C4-2B (cell line): ENCODE measurements at regions not wholly inside any gene's neighbourhood (a gene's known extent, or its start where the extent isn't known, plus 50 kb on each side); places are given as distances from the start of the nearest gene placed in this dataset.

Source experiments
- ZFX ChIP-seq: fragments of 450-650 bp; IDR thresholded peaks from 2 replicates; pipeline ENCODE4 v1.6.1; 2017
- TF ChIP-seq, protein P1 (sequence below): fragments of 450-650 bp; conservative IDR thresholded peaks from 2 replicates; pipeline ENCODE4 v1.5.1; 2017; ENCODE audit warnings: mild to moderate bottlenecking

DNA sequence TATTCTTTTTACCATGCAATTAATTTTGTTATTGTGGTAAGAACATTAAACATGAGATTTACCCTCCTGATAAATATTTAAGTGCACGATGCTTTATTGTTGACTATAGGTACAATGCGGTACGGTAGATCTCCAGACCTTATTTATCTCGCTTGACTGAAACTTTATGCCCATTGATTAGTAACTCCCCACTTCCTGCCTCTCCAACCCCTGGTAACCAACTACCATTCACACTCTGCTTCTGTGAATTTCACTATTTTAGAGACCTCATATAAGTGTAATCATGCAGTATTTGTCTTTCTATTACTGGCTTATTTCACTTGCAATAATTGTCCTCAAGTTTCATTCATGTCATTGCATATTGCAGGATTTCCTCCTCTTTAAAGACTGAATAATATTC, 195.7 kb upstream of the ID2 start:
- TF ChIP-seq, protein P1, sequence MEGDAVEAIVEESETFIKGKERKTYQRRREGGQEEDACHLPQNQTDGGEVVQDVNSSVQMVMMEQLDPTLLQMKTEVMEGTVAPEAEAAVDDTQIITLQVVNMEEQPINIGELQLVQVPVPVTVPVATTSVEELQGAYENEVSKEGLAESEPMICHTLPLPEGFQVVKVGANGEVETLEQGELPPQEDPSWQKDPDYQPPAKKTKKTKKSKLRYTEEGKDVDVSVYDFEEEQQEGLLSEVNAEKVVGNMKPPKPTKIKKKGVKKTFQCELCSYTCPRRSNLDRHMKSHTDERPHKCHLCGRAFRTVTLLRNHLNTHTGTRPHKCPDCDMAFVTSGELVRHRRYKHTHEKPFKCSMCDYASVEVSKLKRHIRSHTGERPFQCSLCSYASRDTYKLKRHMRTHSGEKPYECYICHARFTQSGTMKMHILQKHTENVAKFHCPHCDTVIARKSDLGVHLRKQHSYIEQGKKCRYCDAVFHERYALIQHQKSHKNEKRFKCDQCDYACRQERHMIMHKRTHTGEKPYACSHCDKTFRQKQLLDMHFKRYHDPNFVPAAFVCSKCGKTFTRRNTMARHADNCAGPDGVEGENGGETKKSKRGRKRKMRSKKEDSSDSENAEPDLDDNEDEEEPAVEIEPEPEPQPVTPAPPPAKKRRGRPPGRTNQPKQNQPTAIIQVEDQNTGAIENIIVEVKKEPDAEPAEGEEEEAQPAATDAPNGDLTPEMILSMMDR, result no peak
- no peak for TF ChIP-seq ZFX
